CD4-positive, alpha-beta T cell treated with Interleukin-6 for 4 hours (primary cell): ENCODE measurements at regions not wholly inside any gene's neighbourhood (a gene's known extent, or its start where the extent isn't known, plus 50 kb on each side); places are given as distances from the start of the nearest gene placed in this dataset.

Experiments used
- DNase-seq: peaks from one replicate; pipeline ENCODE4 v3.0.0-alpha.2; 2020; ENCODE audit warnings: mixed read lengths

DNA sequence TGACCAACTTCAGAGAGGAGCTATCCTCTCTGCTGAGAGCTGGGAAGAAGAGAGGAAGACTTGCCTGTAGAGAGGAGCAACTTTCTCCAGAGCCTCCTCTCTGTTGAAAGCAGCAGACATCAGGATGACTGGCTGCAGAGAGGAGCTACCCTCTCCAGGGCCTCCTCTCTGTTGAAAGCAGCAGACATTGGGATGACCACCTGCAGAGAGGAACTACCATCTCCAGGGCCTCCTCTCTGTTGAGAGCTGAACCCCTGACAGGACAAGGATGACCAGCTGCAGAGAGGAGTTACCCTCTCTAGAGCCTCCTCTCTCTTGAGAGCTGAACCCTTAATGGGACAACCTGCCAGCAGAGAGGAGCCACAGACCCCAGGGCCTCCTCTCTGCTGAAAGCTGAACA, 83.0 kb upstream of the GJB5 start:
- DNase-seq = no peak

DNA sequence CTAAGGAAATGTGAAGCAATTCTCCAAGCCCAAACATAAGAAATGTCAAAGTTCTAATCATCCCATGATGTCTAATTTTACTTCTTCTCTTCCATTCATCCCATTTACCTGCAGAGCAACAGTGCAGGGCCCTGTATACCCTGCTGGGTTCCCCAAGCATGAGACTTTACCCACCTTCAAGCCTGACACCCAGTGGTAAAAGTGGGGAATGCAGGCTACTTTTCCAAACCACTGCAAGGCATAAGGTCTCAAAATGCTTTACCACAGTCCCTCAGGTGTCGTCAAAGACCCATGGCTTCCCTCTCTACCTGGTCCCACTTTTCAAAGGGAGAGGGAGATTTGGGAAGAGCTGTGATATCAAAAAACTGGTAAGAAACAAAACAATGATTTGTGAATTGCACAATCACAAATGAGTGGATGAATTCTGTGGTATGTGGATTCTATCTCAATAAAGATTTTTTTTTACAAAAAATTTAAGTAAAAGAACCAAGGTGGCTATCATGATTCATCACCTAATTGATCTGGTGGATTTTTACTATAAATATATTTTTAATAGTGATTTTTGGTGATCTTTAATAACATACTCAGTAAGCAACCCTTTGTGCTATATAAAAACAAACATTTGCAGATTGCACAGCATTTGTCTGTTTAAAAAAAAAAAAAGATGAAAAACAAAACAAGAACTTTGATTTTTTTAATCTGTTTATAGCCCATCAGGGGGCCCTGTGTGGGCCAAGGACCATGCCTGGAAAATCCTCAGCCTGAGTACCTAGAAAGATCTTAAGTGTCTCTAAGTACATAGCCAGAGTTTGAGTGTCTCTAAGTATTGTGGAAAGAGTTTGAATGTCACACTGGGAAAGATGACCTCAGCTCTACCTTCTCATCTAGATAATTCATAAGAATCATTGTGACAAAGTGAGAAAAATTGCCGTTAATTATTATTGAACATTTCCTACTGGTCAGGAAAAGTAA, 73.1 kb upstream of the GJB5 start:
- peak; percentile 11 for DNase-seq

DNA sequence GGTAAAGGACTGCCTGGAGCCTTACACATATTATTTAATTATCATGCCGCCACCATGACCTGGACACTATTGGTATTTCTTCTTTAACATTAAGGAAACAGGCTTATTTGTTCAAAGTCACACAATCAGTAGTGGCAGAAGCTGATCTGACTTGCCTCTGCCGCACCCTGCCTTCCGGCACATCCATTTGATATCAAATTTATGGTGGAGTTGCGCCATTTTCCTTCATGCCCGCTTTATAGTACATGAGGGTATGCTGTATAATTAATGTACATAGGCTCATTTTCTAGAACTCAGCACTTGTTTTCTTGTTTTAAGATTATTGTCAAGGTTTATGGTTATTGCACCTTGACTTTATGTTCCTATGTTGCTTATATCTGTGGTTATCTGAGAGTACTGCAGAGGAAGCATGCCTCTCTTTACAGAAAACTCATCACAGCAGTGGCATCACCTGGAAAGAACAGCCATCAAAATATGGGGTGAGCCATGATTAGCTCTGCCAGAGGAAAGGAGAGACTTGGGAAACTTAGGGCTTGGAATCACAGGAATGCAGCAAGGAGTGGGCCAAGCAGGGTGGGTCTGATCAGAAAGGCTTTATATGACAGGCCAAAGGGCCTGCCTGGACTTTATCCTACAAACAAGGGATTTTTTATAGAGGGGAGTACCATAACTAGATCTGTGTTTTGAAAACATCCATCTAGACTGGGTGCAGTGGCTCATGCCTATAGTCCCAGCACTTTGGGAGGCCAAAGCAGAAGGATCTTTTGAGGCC, 72.2 kb upstream of the GJB5 start:
- no peak for DNase-seq

DNA sequence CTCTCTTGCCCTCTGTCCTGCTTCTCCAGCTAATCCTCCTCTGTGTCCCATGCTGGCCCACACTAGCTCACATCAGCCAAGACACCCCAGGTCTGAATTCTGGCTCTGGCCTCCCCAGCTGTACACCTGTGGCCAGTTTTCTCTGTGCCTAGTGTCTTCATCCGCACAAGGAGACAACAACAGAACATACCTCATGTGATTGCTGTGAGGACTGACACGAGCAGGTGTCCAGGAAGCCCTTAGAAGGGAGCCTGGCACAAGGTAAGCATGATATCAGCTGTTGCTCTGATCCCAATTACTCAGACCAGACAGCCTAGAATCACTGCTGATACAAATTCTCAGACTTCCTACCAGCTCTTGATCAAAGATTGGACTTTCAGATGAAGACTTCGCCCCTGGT, 71.2 kb upstream of the GJB5 start:
- DNase-seq = no peak

DNA sequence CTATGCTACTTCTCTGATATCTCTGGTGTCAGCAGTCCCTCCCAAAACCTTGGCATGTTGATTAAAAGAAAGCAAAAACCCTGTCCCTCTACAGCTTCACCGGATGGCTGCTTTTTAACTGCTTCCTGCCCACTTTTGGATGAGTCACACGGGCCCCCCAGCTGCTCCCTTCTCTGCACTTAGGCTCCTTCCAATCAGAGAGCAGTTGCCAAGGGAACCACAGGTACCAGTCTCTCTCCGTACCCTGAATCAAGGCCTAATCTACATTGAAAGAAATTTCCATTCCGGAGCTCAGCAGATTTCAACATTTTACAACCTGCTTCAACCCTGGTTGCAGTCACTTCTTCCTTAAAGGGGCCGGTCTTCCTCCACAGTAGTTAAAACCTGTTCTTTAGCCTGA, 70.6 kb upstream of the GJB5 start:
- peak; percentile 9 for DNase-seq

DNA sequence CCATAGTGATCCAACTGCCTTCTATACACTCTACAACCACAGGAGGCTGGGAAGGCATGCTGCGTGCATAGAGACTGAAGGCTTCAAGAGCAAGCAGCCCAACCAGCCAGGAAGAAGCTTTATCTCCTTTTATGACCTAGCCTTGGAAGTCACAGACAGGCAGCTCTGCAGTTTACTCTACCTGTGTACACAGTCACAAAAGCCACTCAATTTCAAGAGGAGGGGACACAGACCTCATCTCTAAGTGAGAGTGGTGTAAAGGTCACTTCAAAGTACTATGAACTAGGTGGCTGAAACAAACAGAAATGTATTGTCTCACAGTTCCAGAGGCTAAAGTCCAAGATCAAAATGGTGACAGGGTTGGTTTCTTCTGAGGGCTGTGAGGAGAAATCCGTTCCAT, 69.6 kb upstream of the GJB5 start:
- DNase-seq = no peak

DNA sequence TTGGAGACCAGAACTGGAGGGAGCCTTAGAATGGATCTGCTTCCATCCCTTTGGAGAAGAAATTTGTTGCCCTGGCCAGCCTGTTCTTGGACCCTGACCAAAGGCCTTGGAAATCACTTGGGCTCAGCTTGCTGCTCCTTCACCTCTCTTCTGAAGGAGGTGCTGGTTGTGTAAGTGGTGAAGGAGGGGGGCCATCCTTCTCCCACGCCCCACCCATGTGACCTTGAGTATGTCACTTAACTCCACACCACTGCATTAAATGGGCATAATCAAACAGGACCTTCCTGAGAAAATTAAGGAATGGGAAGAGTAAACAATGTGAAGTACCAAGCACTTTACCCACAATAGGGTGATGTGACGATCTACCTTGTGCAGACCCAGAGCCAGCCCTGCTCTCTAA, 68.3 kb upstream of the GJB5 start:
- DNase-seq = no peak

DNA sequence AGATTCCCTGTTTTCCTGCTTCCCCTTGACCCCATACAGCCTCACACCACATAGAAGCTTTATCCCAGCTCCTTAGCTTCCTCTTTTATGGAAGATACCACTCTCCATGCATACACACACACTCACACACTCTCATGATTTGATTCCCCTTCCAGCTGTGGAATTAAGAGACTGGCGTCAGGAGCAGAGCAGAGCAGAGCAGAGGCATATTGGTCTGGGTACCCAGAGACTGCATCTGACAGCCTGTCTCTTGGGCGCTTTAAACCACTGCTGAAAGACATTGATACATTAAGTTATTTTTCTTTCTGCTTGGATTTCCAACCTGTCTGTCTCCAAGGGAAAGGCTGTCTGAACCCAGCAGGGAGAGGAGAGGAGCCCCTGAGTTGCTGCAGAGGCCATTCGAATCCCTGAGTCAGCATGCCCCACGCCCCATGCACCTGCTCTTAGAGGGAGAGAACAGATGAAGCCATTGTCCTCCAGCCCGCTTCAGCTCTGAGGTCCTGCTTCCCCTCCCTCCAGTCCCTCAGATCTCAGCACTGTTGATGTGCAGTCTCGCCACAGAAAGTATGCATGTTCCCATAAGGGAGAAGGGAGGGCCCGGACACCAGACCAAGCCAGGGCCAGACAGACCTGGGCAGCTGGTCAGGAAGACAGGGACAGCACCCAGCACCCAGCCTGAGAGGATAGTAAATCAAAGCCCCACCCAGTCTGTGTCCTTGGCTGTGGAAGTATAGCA, 66.7 kb upstream of the GJB5 start:
- DNase-seq = no peak

DNA sequence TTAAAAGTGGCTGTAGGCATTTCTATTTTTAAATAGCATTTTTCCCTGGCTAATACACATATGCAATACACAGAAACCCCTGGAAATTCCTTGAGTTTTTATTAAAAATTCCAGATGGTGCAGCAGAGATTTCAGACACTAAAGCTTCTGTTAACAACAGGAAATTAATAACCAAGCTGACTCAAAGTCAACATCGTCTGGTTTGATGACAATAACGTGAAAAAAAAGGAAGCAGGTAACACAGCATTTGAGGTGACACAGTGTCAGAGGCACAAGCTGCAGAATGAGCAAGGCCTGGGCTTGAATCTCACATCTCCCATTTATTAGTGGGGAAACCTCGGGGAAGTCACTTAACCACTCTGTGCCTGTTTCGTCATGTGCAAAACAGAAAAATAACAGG, 64.6 kb upstream of the GJB5 start:
- DNase-seq = no peak

DNA sequence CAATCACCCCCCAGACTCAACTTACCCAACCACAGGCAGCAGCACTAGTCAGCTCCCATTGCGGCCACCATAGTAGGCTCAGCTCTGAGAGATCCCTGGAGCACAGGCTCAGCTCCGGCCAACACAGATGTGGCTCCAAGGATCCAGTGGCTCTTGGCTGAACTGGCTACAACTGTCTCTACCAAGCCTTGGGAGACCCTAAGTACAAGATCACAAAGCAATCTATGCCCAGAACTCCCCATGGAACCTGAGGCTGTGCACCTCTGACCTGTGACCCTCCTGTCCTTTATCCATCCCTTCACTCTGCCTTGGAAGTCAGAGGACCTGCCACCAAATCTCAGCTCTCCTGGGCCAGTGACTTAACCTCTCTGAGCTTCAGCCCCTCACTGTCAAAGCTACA, 61.8 kb upstream of the GJB5 start:
- no peak for DNase-seq

DNA sequence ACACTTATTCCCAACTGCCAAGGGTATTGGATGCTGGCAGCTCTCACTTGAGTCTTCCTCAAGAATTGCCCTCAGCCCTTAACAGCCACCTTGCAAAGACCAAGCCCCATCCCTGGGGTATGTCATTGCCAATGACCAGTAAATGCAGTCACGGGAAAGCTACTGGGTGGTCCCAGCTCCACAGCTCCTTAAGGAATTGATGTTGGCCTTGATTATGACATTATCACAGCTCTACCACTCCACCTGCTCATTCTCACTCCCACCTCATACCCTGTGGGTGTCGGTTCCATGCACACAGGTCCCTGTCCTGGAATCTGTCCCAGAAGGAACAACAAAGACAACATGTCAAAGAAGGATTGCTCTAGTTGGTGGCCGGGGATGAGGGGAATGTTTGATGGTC, 60.5 kb upstream of the GJB5 start:
- DNase-seq = no peak

DNA sequence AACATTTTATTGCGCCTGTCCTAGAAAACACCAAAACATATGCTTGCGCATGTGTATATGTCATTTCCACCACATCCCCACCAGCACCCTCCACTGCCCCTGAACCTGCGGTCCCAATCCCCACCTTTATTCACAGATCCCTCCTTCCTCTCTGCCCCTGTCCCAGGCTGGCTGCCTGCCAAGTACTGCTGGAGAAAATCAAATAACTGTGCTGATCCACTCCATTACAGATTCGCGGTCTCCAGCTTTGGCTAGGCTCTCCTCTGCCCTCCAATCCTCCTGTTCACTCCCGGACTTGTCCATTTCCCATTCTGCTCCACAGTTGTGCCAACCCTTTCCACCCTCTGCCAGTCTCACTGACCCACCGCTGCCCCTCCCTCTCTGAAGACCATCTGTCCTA, 59.3 kb upstream of the GJB5 start:
- no peak for DNase-seq

DNA sequence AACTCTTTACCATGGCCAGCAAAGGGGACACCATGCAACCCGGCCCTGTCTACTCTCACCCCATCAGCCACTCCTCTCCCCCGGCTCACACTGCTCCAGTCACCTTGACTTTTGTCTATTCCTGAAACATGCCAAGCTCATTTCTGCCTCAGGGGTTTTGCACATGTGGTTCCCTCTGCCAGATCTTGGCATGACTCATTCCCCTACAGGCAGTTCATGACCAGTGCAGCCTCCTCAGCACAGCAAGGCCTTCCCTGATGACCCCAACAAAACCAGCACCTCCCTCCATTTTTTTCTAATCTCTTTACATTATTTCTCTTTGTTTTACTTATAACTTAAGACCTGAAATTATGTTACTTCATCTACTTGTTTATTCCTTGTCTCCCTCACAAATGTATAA, 58.6 kb upstream of the GJB5 start:
- no peak for DNase-seq

DNA sequence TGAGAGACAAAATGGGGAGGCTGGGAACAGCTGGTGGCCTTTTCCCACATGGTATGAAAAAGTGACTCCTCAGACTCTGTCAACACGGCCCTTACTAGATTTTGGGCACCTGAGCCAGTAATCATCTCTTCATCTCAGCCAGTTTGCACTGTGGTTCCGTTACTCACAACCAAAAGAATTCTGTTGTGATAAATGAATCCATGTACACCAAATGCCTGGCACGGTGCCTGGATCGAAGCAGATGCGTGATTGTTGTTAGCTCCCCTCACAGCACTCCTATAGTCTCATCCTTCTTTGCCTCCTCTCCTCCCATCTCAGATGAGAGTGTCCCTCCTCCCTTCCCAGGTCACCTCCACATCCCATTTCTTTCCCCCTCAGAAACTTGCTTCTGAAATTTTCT, 57.9 kb upstream of the GJB5 start:
- no peak for DNase-seq

DNA sequence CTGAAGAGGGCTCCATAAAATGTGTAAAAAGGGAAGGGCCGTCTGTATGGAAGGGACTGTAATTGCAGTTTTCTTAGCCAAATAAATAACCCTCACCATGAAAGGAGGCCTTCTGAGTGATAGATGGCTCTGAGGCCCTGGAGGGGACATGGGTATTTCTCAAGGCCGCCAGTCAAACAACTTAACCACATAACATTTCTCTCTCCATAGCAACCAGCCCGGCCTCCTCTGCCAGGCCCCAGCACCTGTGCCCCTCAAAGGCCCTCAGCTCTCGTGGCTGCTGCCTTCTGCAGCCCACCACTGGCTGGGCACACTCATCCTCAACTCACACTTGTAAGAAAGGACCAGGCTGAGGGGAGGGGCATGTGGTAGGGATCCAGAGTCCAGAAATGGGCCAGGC, 57.0 kb upstream of the GJB5 start:
- no peak for DNase-seq

DNA sequence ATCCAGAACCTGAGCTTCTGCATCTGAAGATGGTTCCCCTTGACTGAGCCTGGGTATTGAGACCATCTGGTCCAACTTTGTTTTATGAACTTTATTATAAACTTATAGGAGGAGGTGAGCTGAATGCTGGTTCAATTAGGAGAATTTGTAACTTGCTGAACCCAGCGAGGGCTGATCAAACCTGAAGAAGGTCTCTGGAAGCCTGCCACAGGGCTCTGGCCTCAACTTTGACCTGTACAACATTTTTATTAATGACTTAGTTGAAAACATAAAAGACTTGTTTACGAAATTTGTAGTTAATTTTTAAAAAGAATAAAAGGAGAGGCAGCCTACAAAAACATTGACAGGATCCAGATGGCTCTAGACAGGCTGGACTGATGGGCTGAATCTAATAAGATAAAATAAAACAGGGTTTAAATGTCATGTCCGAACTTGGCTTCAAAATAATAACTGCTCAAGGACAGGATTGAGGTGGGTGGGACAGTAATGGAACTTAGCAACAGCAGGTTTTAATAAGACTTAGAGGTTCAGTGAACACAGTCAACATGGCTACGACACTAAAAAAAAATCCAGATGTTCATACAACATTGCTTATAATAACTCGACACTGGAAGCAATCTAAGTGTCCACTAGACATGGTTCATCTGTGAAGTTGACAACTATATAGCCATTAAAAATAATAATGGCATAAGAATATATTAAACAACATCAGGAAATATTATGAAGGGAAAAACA, 53.4 kb upstream of the GJB5 start:
- DNase-seq = no peak
